GM23338 (cell line): ENCODE measurements at regions not wholly inside any gene's neighbourhood (a gene's known extent, or its start where the extent isn't known, plus 50 kb on each side); places are given as distances from the start of the nearest gene placed in this dataset.

Source experiments
- ATAC-seq: fragments of 200-7000 bp; cut with Tn5 transposase; 3 replicates; pipeline ENCODE4 v1.9.1; 2020
- DNase-seq: peaks from one replicate; pipeline ENCODE4 v3.0.0-alpha.2; 2015; ENCODE audit warnings: low spot score
- H2AFZ ChIP-seq: fragments of 200-600 bp; sonication (generic); 2 replicates; pipeline ENCODE4 v1.8.0; 2016; ENCODE audit warnings: antibody characterized with exemption, mild to moderate bottlenecking, moderate library complexity
- H3F3A ChIP-seq: fragments of 200-600 bp; sonication (generic); replicated peaks from 2 replicates; pipeline ENCODE4 v1.8.0; 2017; ENCODE audit warnings: antibody characterized with exemption, mixed run types, low read depth
- H3K27ac ChIP-seq: fragments of 200-600 bp; sonication (generic); 2 replicates; pipeline ENCODE4 v1.6.1; 2016; ENCODE audit warnings: low read depth
- H3K27me3 ChIP-seq: fragments of 200-600 bp; sonication (generic); 2 replicates; pipeline ENCODE4 v1.8.0; 2016; ENCODE audit warnings: mild to moderate bottlenecking, mixed run types, moderate library complexity; ENCODE audit not compliant: insufficient read depth
- H3K36me3 ChIP-seq: fragments of 200-600 bp; sonication (generic); 2 replicates; pipeline ENCODE4 v1.8.0; 2016; ENCODE audit warnings: mild to moderate bottlenecking; ENCODE audit not compliant: insufficient read depth
- H3K4me1 ChIP-seq: fragments of 200-600 bp; sonication (generic); 2 replicates; pipeline ENCODE4 v1.8.0; 2016; ENCODE audit warnings: mild to moderate bottlenecking, moderate library complexity; ENCODE audit not compliant: insufficient read depth
- H3K4me2 ChIP-seq: fragments of 200-600 bp; sonication (generic); 2 replicates; pipeline ENCODE4 v1.7.1; 2017; ENCODE audit warnings: mixed run types
- H3K4me3 ChIP-seq: fragments of 200-600 bp; sonication (generic); 2 replicates; pipeline ENCODE4 v1.6.1; 2016; ENCODE audit warnings: mixed run types
- H3K79me2 ChIP-seq: fragments of 200-600 bp; sonication (generic); replicated peaks from 2 replicates; pipeline ENCODE4 v1.8.0; 2017; ENCODE audit warnings: mild to moderate bottlenecking; ENCODE audit not compliant: insufficient read depth
- H3K9me2 ChIP-seq: fragments of 200-600 bp; sonication (generic); 2 replicates; pipeline ENCODE4 v1.8.0; 2017; ENCODE audit not compliant: insufficient read depth
- H4K20me1 ChIP-seq: fragments of 200-600 bp; sonication (generic); replicated peaks from 2 replicates; pipeline ENCODE4 v1.8.0; 2017; ENCODE audit warnings: mild to moderate bottlenecking; ENCODE audit not compliant: insufficient read depth
- H3K27ac Mint-ChIP-seq: 2 replicates; pipeline ENCODE4 v1.8.0; 2020; ENCODE audit warnings: inconsistent platforms, mild to moderate bottlenecking, moderate library complexity, mixed read lengths
- H3K27me3 Mint-ChIP-seq: 3 replicates; pipeline ENCODE4 v1.8.0; 2022; ENCODE audit warnings: low read depth, mild to moderate bottlenecking, moderate library complexity, mixed read lengths, inconsistent platforms; ENCODE audit not compliant: insufficient read depth, poor library complexity
- H3K36me3 Mint-ChIP-seq: 3 replicates; pipeline ENCODE4 v1.8.0; 2021; ENCODE audit warnings: low read depth, mild to moderate bottlenecking, inconsistent platforms, moderate library complexity, mixed read lengths
- H3K4me1 Mint-ChIP-seq: 3 replicates; pipeline ENCODE4 v1.8.0; 2020; ENCODE audit warnings: mild to moderate bottlenecking, inconsistent platforms, mixed read lengths
- H3K4me3 Mint-ChIP-seq: 3 replicates; pipeline ENCODE4 v1.8.0; 2021; ENCODE audit warnings: moderate library complexity, mild to moderate bottlenecking, inconsistent platforms, mixed read lengths
- H3K9me3 Mint-ChIP-seq: 3 replicates; pipeline ENCODE4 v1.8.0; 2020; ENCODE audit warnings: moderate library complexity, mild to moderate bottlenecking, inconsistent platforms, mixed read lengths
- CREB1 ChIP-seq: fragments of 250-450 bp; sonication (Bioruptor Pico); IDR thresholded peaks from 2 replicates; pipeline ENCODE4 v1.5.0; 2020; ENCODE audit warnings: low read depth, mild to moderate bottlenecking, moderate library complexity
- CTCF ChIP-seq, 2 experiments: fragments of 200-600 bp in 1 of 2; sonication (generic) in 1 of 2; conservative IDR thresholded peaks; 2 replicates each; pipeline versions ENCODE4 v1.5.1 to v1.6.1; 2016 to 2017; ENCODE audit warnings: antibody characterized with exemption in 2 of 2, low read depth in 2 of 2, mild to moderate bottlenecking in 2 of 2, moderate library complexity in 1 of 2
- ETS1 ChIP-seq: IDR thresholded peaks from 2 replicates; pipeline ENCODE4 v1.6.1; 2016; ENCODE audit warnings: antibody characterized with exemption
- EZH2phosphoT487 ChIP-seq: fragments of 200-600 bp; sonication (generic); IDR thresholded peaks from one replicate; pipeline ENCODE4 v1.8.1; 2018; ENCODE audit warnings: antibody characterized with exemption; ENCODE audit not compliant: unreplicated experiment
- STAT1 ChIP-seq: IDR thresholded peaks from one replicate; pipeline ENCODE4 v1.6.1; 2016; ENCODE audit warnings: antibody characterized with exemption; ENCODE audit not compliant: unreplicated experiment
- ZNF114 ChIP-seq: fragments of 250-450 bp; sonication (Bioruptor Pico); IDR thresholded peaks from 2 replicates; pipeline ENCODE4 v1.5.0; 2020; ENCODE audit warnings: mild to moderate bottlenecking, moderate library complexity
- ZNF331 ChIP-seq: fragments of 250-450 bp; sonication (Bioruptor Pico); IDR thresholded peaks from 2 replicates; pipeline ENCODE4 v1.5.0; 2020; ENCODE audit warnings: low read depth, mild to moderate bottlenecking, moderate library complexity
- TF ChIP-seq, protein P1 (sequence below): fragments of 250-450 bp; sonication (Bioruptor Pico); IDR thresholded peaks from 2 replicates; pipeline ENCODE4 v1.5.0; 2020; ENCODE audit warnings: mild to moderate bottlenecking, moderate library complexity

GRCh38 chr2:20516291-20516645, 69.4 kb downstream of the RHOB start:
- Histone ChIP-seq H3K4me2 (no peak overlapping the region), H2AFZ (no peak overlapping the region; the same call in 1 of the 2 replicates), H3K9me2 (0 out of 2 replicates have a peak, but pooled peaks cover 5% of the 10 kb centered on the region), H3K27ac (no peak overlapping the region), H4K20me1 (no peaks in the 10 kb centered on the region), H3K4me3 (no peak overlapping the region), H3K79me2 (no peaks in the 10 kb centered on the region), H3K4me1 (no peaks in the 10 kb centered on the region), H3F3A (no peaks in the 10 kb centered on the region), H3K36me3 (no peaks in the 10 kb centered on the region), H3K27me3 (no peaks in the 10 kb centered on the region)
- Mint-ChIP-seq H3K4me1 (peaks cover 13% of the 10 kb centered on the region), H3K4me3 (no peak overlapping the region), H3K27ac (no peak overlapping the region), H3K36me3 (peaks cover 6% of the 10 kb centered on the region; the same call in 2 of the 3 replicates), H3K27me3 (peaks cover 3% of the 10 kb centered on the region), H3K9me3 (peaks cover 5% of the 10 kb centered on the region)
- DNase-seq, result no peak
- TF ChIP-seq STAT1 (no peak), CREB1 (CRISPR knock-in tag) (no peak), ETS1 (no peak)
- TF ChIP-seq, protein P1, sequence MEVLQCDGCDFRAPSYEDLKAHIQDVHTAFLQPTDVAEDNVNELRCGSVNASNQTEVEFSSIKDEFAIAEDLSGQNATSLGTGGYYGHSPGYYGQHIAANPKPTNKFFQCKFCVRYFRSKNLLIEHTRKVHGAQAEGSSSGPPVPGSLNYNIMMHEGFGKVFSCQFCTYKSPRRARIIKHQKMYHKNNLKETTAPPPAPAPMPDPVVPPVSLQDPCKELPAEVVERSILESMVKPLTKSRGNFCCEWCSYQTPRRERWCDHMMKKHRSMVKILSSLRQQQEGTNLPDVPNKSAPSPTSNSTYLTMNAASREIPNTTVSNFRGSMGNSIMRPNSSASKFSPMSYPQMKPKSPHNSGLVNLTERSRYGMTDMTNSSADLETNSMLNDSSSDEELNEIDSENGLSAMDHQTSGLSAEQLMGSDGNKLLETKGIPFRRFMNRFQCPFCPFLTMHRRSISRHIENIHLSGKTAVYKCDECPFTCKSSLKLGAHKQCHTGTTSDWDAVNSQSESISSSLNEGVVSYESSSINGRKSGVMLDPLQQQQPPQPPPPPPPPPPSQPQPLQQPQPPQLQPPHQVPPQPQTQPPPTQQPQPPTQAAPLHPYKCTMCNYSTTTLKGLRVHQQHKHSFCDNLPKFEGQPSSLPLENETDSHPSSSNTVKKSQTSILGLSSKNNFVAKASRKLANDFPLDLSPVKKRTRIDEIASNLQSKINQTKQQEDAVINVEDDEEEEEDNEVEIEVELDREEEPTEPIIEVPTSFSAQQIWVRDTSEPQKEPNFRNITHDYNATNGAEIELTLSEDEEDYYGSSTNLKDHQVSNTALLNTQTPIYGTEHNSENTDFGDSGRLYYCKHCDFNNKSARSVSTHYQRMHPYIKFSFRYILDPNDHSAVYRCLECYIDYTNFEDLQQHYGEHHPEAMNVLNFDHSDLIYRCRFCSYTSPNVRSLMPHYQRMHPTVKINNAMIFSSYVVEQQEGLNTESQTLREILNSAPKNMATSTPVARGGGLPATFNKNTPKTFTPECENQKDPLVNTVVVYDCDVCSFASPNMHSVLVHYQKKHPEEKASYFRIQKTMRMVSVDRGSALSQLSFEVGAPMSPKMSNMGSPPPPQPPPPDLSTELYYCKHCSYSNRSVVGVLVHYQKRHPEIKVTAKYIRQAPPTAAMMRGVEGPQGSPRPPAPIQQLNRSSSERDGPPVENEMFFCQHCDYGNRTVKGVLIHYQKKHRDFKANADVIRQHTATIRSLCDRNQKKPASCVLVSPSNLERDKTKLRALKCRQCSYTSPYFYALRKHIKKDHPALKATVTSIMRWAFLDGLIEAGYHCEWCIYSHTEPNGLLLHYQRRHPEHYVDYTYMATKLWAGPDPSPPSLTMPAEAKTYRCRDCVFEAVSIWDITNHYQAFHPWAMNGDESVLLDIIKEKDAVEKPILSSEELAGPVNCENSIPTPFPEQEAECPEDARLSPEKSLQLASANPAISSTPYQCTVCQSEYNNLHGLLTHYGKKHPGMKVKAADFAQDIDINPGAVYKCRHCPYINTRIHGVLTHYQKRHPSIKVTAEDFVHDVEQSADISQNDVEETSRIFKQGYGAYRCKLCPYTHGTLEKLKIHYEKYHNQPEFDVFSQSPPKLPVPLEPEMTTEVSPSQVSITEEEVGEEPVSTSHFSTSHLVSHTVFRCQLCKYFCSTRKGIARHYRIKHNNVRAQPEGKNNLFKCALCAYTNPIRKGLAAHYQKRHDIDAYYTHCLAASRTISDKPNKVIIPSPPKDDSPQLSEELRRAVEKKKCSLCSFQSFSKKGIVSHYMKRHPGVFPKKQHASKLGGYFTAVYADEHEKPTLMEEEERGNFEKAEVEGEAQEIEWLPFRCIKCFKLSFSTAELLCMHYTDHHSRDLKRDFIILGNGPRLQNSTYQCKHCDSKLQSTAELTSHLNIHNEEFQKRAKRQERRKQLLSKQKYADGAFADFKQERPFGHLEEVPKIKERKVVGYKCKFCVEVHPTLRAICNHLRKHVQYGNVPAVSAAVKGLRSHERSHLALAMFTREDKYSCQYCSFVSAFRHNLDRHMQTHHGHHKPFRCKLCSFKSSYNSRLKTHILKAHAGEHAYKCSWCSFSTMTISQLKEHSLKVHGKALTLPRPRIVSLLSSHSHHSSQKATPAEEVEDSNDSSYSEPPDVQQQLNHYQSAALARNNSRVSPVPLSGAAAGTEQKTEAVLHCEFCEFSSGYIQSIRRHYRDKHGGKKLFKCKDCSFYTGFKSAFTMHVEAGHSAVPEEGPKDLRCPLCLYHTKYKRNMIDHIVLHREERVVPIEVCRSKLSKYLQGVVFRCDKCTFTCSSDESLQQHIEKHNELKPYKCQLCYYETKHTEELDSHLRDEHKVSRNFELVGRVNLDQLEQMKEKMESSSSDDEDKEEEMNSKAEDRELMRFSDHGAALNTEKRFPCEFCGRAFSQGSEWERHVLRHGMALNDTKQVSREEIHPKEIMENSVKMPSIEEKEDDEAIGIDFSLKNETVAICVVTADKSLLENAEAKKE, result no peak
- ATAC-seq, result no peak

- H3K4me3 Mint-ChIP-seq, result no peak overlapping the region
- Histone ChIP-seq H3K9me2 (0 out of 2 replicates have a peak, but pooled peaks cover 5% of the 10 kb centered on the region), H4K20me1 (no peaks in the 10 kb centered on the region), H3K4me1 (no peaks in the 10 kb centered on the region), H3K4me3 (no peak overlapping the region), H3K27me3 (no peaks in the 10 kb centered on the region), H3F3A (no peaks in the 10 kb centered on the region), H3K27ac (no peak overlapping the region), H2AFZ (no peak overlapping the region), H3K4me2 (no peak overlapping the region), H3K36me3 (no peaks in the 10 kb centered on the region), H3K79me2 (no peaks in the 10 kb centered on the region)
- H3K36me3 Mint-ChIP-seq, result peaks cover 6% of the 10 kb centered on the region; the same call in 2 of the 3 replicates
- H3K27ac Mint-ChIP-seq, result no peak overlapping the region
- no peak for DNase-seq
- H3K4me1 Mint-ChIP-seq, result peaks cover 13% of the 10 kb centered on the region
- peaks cover 3% of the 10 kb centered on the region for H3K27me3 Mint-ChIP-seq
- peaks cover 5% of the 10 kb centered on the region for H3K9me3 Mint-ChIP-seq
- ATAC-seq, result no peak
- TF ChIP-seq ETS1, result no peak
- no peak for TF ChIP-seq EZH2phosphoT487
- no peak for TF ChIP-seq STAT1
- no peak for TF ChIP-seq CTCF (conservative IDR thresholded peaks at IDR 0.05; ENCODE audit: low read depth in 2 of 2)
- no peak for TF ChIP-seq ZNF114 (CRISPR knock-in tag)
- no peak for TF ChIP-seq ZNF331 (CRISPR knock-in tag)
Measured at GRCh38 chr2:20516646-20517341, 69.9 kb downstream of the RHOB start.
